HepG2 (cell line): ENCODE measurements at regions not wholly inside any gene's neighbourhood (a gene's known extent, or its start where the extent isn't known, plus 50 kb on each side); places are given as distances from the start of the nearest gene placed in this dataset.

Experiments
- ATAC-seq: fragments of 200-7000 bp; cut with Tn5 transposase; 3 replicates; pipeline ENCODE4 v1.9.1; 2020; ENCODE audit warnings: mild to moderate bottlenecking, moderate library complexity
- BruUV-seq: library from RNA; stranded (reverse); fragments of 400-500 nt; replicated peaks from 2 replicates; lab custom pipeline; 2021; lab: Mats Ljungman, UMichigan
- CTCF ChIA-PET: fragments of 300-600 bp; formaldehyde crosslinking; extraction: SDS; loops from one replicate; lab custom pipeline; 2021; ENCODE audit warnings: low total read pairs, inconsistent platforms, low intra/inter-chr PET ratio; lab: Yijun Ruan, JAX
- POLR2A ChIA-PET: fragments of 350-600 bp; sonication (Branson Sonifier 250); formaldehyde crosslinking; loops from one replicate; lab custom pipeline; 2020; ENCODE audit warnings: antibody characterized with exemption, inconsistent platforms; lab: Yijun Ruan, JAX
- DNase-seq: peaks from one replicate; pipeline ENCODE4 v3.0.0-alpha.2; 2015; ENCODE audit warnings: low spot score
- FAIRE-seq: peaks from 3 replicates; lab custom pipeline; 2011; peaks lifted over from hg19 to GRCh38; lab: Jason Lieb, UNC
- H2AFZ ChIP-seq: one replicate; pipeline ENCODE4 v1.6.1; 2011; ENCODE audit warnings: low read length, inconsistent platforms
- H3K27ac ChIP-seq: fragments of 300-600 bp; 3 replicates; pipeline ENCODE4 v1.8.0; 2011; ENCODE audit warnings: mixed run types, mild to moderate bottlenecking, mixed read lengths, low read length, inconsistent platforms; ENCODE audit not compliant: insufficient read depth; ENCODE audit errors: extremely low read length
- H3K27me3 ChIP-seq, 2 experiments: fragments of 200-600 bp in 1 of 2; 2 replicates in 1 of 2; 3 replicates in 1 of 2; pipeline versions ENCODE4 v1.6.0 to v1.8.0; 2011; ENCODE audit warnings: low read length in 2 of 2, mild to moderate bottlenecking in 2 of 2, moderate library complexity in 2 of 2, inconsistent platforms in 1 of 2; ENCODE audit not compliant: insufficient read depth in 2 of 2, control insufficient read depth in 1 of 2
- H3K36me3 ChIP-seq, 2 experiments: fragments of 200-600 bp in 1 of 2; replicated peaks in 1 of 2; 2 replicates in 1 of 2; 3 replicates in 1 of 2; pipeline versions ENCODE4 v1.5.1 to v1.8.0; 2011; ENCODE audit warnings: low read length in 2 of 2, inconsistent platforms in 1 of 2; ENCODE audit not compliant: insufficient read depth in 2 of 2, control insufficient read depth in 1 of 2
- H3K4me1 ChIP-seq: 2 replicates; pipeline ENCODE4 v1.5.1; 2012; ENCODE audit warnings: low read length, inconsistent platforms; ENCODE audit not compliant: insufficient read depth
- H3K4me2 ChIP-seq: 2 replicates; pipeline ENCODE4 v1.6.0; 2011; ENCODE audit warnings: low read depth, low read length, inconsistent platforms
- H3K4me3 ChIP-seq, 3 experiments: fragments of 200-600 bp in 1 of 3; sonication (generic), shearing (Covaris generic) in 1 of 3; replicated peaks in 1 of 3; 2 replicates each; pipeline ENCODE4 v1.5.1; 2011 to 2016; ENCODE audit warnings: low read length in 3 of 3, inconsistent platforms in 2 of 3, low read depth in 2 of 3, mild to moderate bottlenecking in 2 of 3, control low read depth in 1 of 3, mixed read lengths in 1 of 3; ENCODE audit not compliant: insufficient read depth in 1 of 3
- H3K79me2 ChIP-seq: one replicate; pipeline ENCODE4 v1.6.1; 2011; ENCODE audit warnings: low read length, inconsistent platforms; ENCODE audit not compliant: insufficient read depth
- H3K9ac ChIP-seq: 2 replicates; pipeline ENCODE4 v1.6.0; 2011; ENCODE audit warnings: mild to moderate bottlenecking, low read depth, low read length, inconsistent platforms; ENCODE audit not compliant: insufficient read depth
- H3K9me3 ChIP-seq: 2 replicates; pipeline ENCODE4 v1.5.1; 2012; ENCODE audit warnings: mild to moderate bottlenecking, low read length
- H4K20me1 ChIP-seq: 2 replicates; pipeline ENCODE4 v1.6.0; 2011; ENCODE audit warnings: inconsistent platforms, mild to moderate bottlenecking, low read length, moderate library complexity; ENCODE audit not compliant: insufficient read depth
- FIP1L1 ChIP-seq: fragments of 200-400 bp; formaldehyde crosslinking; IDR thresholded peaks from 2 replicates; pipeline ENCODE4 v1.6.1; 2018; ENCODE audit warnings: low read depth, mild to moderate bottlenecking, low read length, moderate library complexity, borderline replicate concordance; ENCODE audit not compliant: insufficient read depth
- RAD21 ChIP-seq: fragments of 450-650 bp; formaldehyde crosslinking; IDR thresholded peaks from 2 replicates; pipeline ENCODE4 v1.5.0; 2020; ENCODE audit warnings: mild to moderate bottlenecking
- ZFP36 ChIP-seq: fragments of 150-350 bp; IDR thresholded peaks from 2 replicates; pipeline ENCODE4 v1.6.1; 2018; ENCODE audit warnings: borderline replicate concordance, low read length, low read depth; ENCODE audit not compliant: partially characterized antibody
- WGBS: methylation state at CpG from one replicate; pipeline ENCODE4 v1.1.6; 2017; ENCODE audit warnings: low lambda C conversion rate; 5-methylcytosine and 5-hydroxymethylcytosine counted together
- in situ Hi-C: cut with HindIII; loops from 2 replicates; pipeline ENCODE4 v1.10.0; 2017; ENCODE audit warnings: low pct_unique_long_range_greater_than_20kb; ENCODE audit not compliant: extremely low pct_ligation_motif_present
- intact Hi-C: fragments of 100-400 bp; cut with micrococcal nuclease; formaldehyde crosslinking; loops from one replicate; pipeline ENCODE4 v1.10.0; 2022; ENCODE audit not compliant: unreplicated experiment

GRCh38 chr5:12292610-12293204 is 388.5 kb upstream of the CTNND2 start:
- Histone ChIP-seq H3K4me1 (no peaks in the 10 kb centered on the region), H3K9me3 (peaks cover 88% of the 10 kb centered on the region), H2AFZ (no peak overlapping the region), H3K4me3 (no peak overlapping the region), H3K27ac (no peak overlapping the region), H3K9ac (no peak overlapping the region), H3K27me3 (no peaks in the 10 kb centered on the region), H3K79me2 (no peaks in the 10 kb centered on the region), H3K4me2 (no peak overlapping the region), H4K20me1 (no peaks in the 10 kb centered on the region), H3K36me3 (no peaks in the 10 kb centered on the region)
- no TSS peak for BruUV-seq
- intact Hi-C loops = loop anchor here (5.0 kb wide), 1 partner anchor 1185 kb away; no protein-coding TSS in a partner anchor
- ATAC-seq = no peak
- ChIA-PET POLR2A (no interaction called here), CTCF (no interaction called here)
- WGBS = 3% methylated on average over 6 of the region's 6 CpGs
- DNase-seq = no peak
- FAIRE-seq = no peak
- no peak for TF ChIP-seq ZFP36
- no peak for TF ChIP-seq FIP1L1
- in situ Hi-C loops = no loop called here

GRCh38 chr5:12284604-12285003 is 380.4 kb upstream of the CTNND2 start:
- POLR2A ChIA-PET = no interaction called here
- H3K36me3 ChIP-seq = no peaks in the 10 kb centered on the region
- 0% methylated on average over 1 of the region's 1 CpG for whole genome bisulfite sequencing

More at GRCh38 chr5:12284604-12285003, 380.4 kb upstream of the CTNND2 start:
- CTCF ChIA-PET = no interaction called here
- no peak overlapping the region for H3K9ac ChIP-seq
- intact Hi-C loops = loop anchor here (5.0 to 10.0 kb wide), 2 partner anchors 1090 to 1673 kb away; no protein-coding TSS in a partner anchor
- no peaks in the 10 kb centered on the region for H3K27me3 ChIP-seq
- no peak overlapping the region for H3K4me2 ChIP-seq
- no peak overlapping the region for H3K27ac ChIP-seq
- H3K4me3 ChIP-seq = no peak overlapping the region
- BruUV-seq = no TSS peak
- no peaks in the 10 kb centered on the region for H3K4me1 ChIP-seq
- ATAC-seq = no peak
- H2AFZ ChIP-seq = no peak overlapping the region
- H3K9me3 ChIP-seq = peaks cover 81% of the 10 kb centered on the region
- in situ Hi-C loops = no loop called here
- no peaks in the 10 kb centered on the region for H4K20me1 ChIP-seq
- no peak for TF ChIP-seq RAD21 (CRISPR knock-in tag)
- TF ChIP-seq, all 625 proteins: peak for 0
- DNase-seq (no peak), FAIRE-seq (no peak)
- no peaks in the 10 kb centered on the region for H3K79me2 ChIP-seq
